Breast epithelium (tissue), 4 donors: ENCODE measurements at regions not wholly inside any gene's neighbourhood (a gene's known extent, or its start where the extent isn't known, plus 50 kb on each side); places are given as distances from the start of the nearest gene placed in this dataset.

Experiments
- DNase-seq, 2 donors: peaks; one replicate each; pipeline ENCODE4 v3.0.0-alpha.2; 2019; ENCODE audit warnings: low spot score in 2 of 2
- H3K27ac ChIP-seq, 2 donors: fragments of 200-600 bp; sonication (generic) in 1 of 2; one replicate each; pipeline ENCODE4 v1.5.1; 2016 to 2019; ENCODE audit warnings: mild to moderate bottlenecking in 1 of 2
- H3K27me3 ChIP-seq, 2 donors: fragments of 200-600 bp; sonication (generic) in 1 of 2; one replicate each; pipeline versions ENCODE4 v1.5.1 to v1.6.0; 2017 to 2019; ENCODE audit warnings: control low read depth in 1 of 2, mild to moderate bottlenecking in 1 of 2
- H3K36me3 ChIP-seq: fragments of 200-600 bp; one replicate; pipeline ENCODE4 v1.5.1; 2019
- H3K4me1 ChIP-seq, 2 donors: fragments of 200-600 bp; sonication (generic); one replicate each; pipeline ENCODE4 v1.5.1; 2016 to 2019; ENCODE audit warnings: control low read depth in 1 of 2
- H3K4me3 ChIP-seq, 3 donors: fragments of 200-600 bp; sonication (generic); 1 replicate in 2 of 3; 2 replicates in 1 of 3; pipeline ENCODE4 v1.5.1; 2016 to 2019; ENCODE audit warnings: mild to moderate bottlenecking in 3 of 3, moderate library complexity in 2 of 3
- H3K9me3 ChIP-seq, 2 donors: fragments of 200-600 bp; sonication (generic) in 1 of 2; one replicate each; pipeline ENCODE4 v1.5.1; 2016 to 2019; ENCODE audit warnings: control low read depth in 1 of 2
- CTCF ChIP-seq, 3 donors: fragments of 450-650 bp; IDR thresholded peaks; one replicate each; pipeline ENCODE4 v1.5.1; 2016 to 2017; ENCODE audit warnings: antibody characterized with exemption in 3 of 3, mild to moderate bottlenecking in 3 of 3, moderate library complexity in 3 of 3
- POLR2A ChIP-seq: fragments of 450-650 bp; IDR thresholded peaks from one replicate; pipeline ENCODE4 v1.6.1; 2016; ENCODE audit warnings: antibody characterized with exemption, mild to moderate bottlenecking, moderate library complexity
- POLR2AphosphoS5 ChIP-seq, 3 donors: sonication (generic); formaldehyde crosslinking; IDR thresholded peaks; one replicate each; pipeline ENCODE4 v1.6.1; 2017; ENCODE audit warnings: antibody characterized with exemption in 3 of 3
- intact Hi-C: fragments of 100-400 bp; cut with DNase I; formaldehyde crosslinking; loops from one replicate; pipeline ENCODE4 v1.15.1; 2023; ENCODE audit warnings: low total_unique reads

GRCh38 chr13:50257646-50258045 lies 242.4 kb downstream of the KCNRG start:
- no peak overlapping the region for H3K27ac ChIP-seq
- no peaks in the 10 kb centered on the region for H3K36me3 ChIP-seq
- H3K9me3 ChIP-seq = no peaks in the 10 kb centered on the region
- no peak for TF ChIP-seq POLR2A
- DNase-seq = no peak
- intact Hi-C loops = no loop called here
- H3K27me3 ChIP-seq = no peaks in the 10 kb centered on the region
- H3K4me3 ChIP-seq = no peak overlapping the region
- no peaks in the 10 kb centered on the region for H3K4me1 ChIP-seq

GRCh38 chr13:50261130-50261901 lies 246.1 kb downstream of the KCNRG start:
- H3K4me3 ChIP-seq = no peak overlapping the region
- no peaks in the 10 kb centered on the region for H3K36me3 ChIP-seq
- no peaks in the 10 kb centered on the region for H3K27me3 ChIP-seq
- TF ChIP-seq POLR2AphosphoS5 (IDR thresholded peaks at IDR 0.05) = no peak
- TF ChIP-seq CTCF (IDR thresholded peaks at IDR 0.05) = no peak
- no peak for TF ChIP-seq POLR2A
- H3K4me1 ChIP-seq = no peaks in the 10 kb centered on the region
- intact Hi-C loops = no loop called here
- no peak for DNase-seq
- H3K27ac ChIP-seq = no peak overlapping the region
- no peaks in the 10 kb centered on the region for H3K9me3 ChIP-seq

GRCh38 chr13:50267066-50267465 lies 251.8 kb downstream of the KCNRG start:
- no peaks in the 10 kb centered on the region for H3K27me3 ChIP-seq
- no peaks in the 10 kb centered on the region for H3K4me1 ChIP-seq
- H3K36me3 ChIP-seq = no peaks in the 10 kb centered on the region
- no peak for TF ChIP-seq CTCF (IDR thresholded peaks at IDR 0.05)
- no peak for TF ChIP-seq POLR2A
- no peak for TF ChIP-seq POLR2AphosphoS5 (IDR thresholded peaks at IDR 0.05)
- H3K27ac ChIP-seq = no peak overlapping the region
- intact Hi-C loops = no loop called here
- no peak for DNase-seq
- no peaks in the 10 kb centered on the region for H3K9me3 ChIP-seq
- H3K4me3 ChIP-seq = no peak overlapping the region

DNA sequence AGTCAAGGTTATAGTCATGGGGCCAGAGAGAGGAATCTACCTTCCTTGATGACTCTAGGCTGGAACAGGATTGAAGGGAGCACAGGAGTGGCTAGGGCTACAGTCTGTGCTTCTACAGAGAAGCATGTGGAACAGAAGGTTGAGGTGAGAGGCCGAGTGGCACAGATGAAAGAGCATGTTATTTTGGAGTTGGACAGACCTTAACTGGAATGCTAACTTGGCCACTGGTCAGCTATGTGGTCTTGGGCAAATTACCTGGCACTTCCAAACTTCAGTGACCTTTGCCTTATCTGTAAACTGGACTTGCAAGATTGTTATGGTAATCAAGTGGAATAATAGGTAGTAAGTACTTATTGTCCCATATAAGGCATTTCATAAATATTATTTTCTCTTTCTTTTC lies 252.7 kb downstream of the KCNRG start:
- H3K36me3 ChIP-seq = no peaks in the 10 kb centered on the region
- H3K9me3 ChIP-seq = no peaks in the 10 kb centered on the region
- TF ChIP-seq POLR2AphosphoS5 (IDR thresholded peaks at IDR 0.05) (no peak), CTCF (IDR thresholded peaks at IDR 0.05) (no peak), POLR2A (no peak)
- no peaks in the 10 kb centered on the region for H3K4me1 ChIP-seq
- no peaks in the 10 kb centered on the region for H3K27me3 ChIP-seq
- no peak overlapping the region for H3K27ac ChIP-seq
- intact Hi-C loops = no loop called here
- DNase-seq = no peak
- H3K4me3 ChIP-seq = no peak overlapping the region

DNA sequence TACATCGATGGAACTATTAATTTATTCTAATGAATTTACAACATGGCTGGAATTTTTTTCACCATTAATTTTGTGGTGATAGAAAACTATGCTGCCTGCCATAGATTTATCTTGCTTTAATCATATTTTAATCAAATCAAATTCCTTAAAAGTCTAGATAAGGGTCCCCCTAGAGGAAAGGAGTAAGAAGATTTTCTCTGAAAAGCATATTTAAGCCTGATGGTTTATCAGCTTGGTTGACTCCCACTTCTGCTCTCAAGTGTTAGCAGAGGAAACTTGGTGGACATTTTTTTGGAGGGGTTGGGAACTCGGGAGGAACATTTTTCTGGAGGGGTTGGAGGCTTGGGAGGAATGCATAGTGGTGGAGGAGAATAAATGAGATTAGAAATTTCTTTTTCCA lies 253.3 kb downstream of the KCNRG start:
- Histone ChIP-seq H3K27ac (no peak overlapping the region), H3K27me3 (no peaks in the 10 kb centered on the region), H3K4me1 (no peaks in the 10 kb centered on the region), H3K36me3 (no peaks in the 10 kb centered on the region), H3K9me3 (no peaks in the 10 kb centered on the region), H3K4me3 (no peak overlapping the region)
- no peak for TF ChIP-seq POLR2AphosphoS5 (IDR thresholded peaks at IDR 0.05)
- TF ChIP-seq POLR2A = no peak
- TF ChIP-seq CTCF (IDR thresholded peaks at IDR 0.05) = no peak
- intact Hi-C loops = no loop called here
- no peak for DNase-seq
